ENCODE measurements at regions not wholly inside any gene's neighbourhood (a gene's known extent, or its start where the extent isn't known, plus 50 kb on each side); places are given as distances from the start of the nearest gene placed in this dataset.

DNA sequence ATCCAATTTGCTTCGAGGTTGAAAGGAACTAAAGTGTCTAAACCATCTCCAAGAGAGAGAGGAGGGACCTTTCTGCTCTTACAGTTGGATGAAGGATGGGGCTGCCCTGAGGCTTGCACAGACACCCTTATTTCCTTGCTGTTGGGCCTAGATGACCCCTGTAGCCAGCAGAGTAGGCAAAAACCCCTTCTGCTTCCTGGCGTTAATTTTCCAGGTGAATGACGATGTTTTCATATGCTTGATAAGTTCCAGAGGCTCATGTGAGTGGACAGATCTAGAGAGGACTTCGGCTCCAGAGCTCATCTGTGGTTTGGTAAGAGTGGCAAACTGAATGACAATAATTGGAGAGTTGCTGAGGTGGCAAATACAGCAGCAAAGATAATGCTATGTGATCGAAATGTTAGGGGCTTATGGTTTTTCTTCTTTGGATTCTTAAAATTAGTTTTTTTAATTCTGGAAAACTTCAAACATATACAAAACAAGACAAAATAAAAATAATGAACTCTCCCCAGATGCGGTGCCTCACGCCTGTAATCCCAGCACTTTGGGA lies 98.6 kb upstream of the MAP4K3 start:
- TF ChIP-seq EZH2phosphoT487 (IDR thresholded peaks at IDR 0.05; ENCODE audit: insufficient read depth, low read depth), result no peak
- no peak for TF ChIP-seq EZH2 (IDR thresholded peaks at IDR 0.05; ENCODE audit: insufficient read depth, poor library complexity, severe bottlenecking)

All from GM23248 (cell line).